ENCODE measurements at regions not wholly inside any gene's neighbourhood (a gene's known extent, or its start where the extent isn't known, plus 50 kb on each side); places are given as distances from the start of the nearest gene placed in this dataset.

DNA sequence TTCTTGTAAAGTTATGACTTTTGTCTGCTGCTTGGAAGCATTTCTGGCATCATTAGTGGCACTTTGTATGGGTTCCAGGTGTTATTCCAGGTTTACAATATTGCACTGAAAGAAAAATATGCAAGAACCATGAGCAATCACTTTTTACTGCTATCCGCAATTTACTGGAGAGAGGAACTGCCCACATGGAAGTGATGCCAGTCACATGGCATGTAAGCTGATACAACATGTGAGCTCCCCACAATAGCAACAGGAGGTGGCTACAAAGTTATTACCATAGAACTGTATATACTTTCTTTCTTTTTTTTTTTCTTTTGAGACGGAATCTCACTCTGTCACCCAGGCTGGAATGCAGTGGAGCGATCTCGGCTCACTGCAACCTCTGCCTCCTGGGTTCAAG, 1012.1 kb downstream of the BCL11B start:
- no peak for TF ChIP-seq GATA1 (IDR thresholded peaks at IDR 0.05; ENCODE audit: low read depth, low read length)
- TF ChIP-seq POLR2A (IDR thresholded peaks at IDR 0.05; ENCODE audit: low read length) = no peak
- no peak for DNase-seq

- DNase-seq = no peak
- no peak for TF ChIP-seq GATA1 (IDR thresholded peaks at IDR 0.05; ENCODE audit: low read depth, low read length)
- no peak for TF ChIP-seq POLR2A (IDR thresholded peaks at IDR 0.05; ENCODE audit: low read length)
These were observed 1009.4 kb downstream of the BCL11B start for GRCh38 chr14:98262566-98262965.

DNA sequence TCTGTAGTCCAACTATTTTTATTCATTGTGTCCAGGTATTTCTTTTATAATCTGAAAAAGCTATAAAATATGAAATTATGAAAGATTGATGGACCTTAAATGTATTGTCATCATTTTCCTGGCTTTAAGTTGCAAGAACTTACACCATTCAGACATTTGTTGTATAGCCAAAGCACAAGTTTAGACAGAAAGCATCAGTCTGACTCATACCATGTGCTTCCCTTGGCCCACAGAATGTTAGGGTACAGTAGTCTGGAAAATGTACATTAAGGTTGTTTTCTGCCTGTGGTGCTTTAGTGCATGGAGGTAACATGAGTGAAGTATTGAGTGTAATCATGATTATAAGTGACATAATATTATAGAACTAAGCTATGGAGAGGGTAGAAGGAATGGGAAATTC, 1002.5 kb downstream of the BCL11B start:
- no peak for DNase-seq
- TF ChIP-seq POLR2A (IDR thresholded peaks at IDR 0.05; ENCODE audit: low read length) = no peak
- TF ChIP-seq GATA1 (IDR thresholded peaks at IDR 0.05; ENCODE audit: low read depth, low read length) = no peak

GRCh38 chr14:98270201-98270600, 1001.8 kb downstream of the BCL11B start:
- DNase-seq = no peak
- TF ChIP-seq GATA1 (IDR thresholded peaks at IDR 0.05; ENCODE audit: low read depth, low read length) = no peak
- TF ChIP-seq POLR2A (IDR thresholded peaks at IDR 0.05; ENCODE audit: low read length) = no peak

DNA sequence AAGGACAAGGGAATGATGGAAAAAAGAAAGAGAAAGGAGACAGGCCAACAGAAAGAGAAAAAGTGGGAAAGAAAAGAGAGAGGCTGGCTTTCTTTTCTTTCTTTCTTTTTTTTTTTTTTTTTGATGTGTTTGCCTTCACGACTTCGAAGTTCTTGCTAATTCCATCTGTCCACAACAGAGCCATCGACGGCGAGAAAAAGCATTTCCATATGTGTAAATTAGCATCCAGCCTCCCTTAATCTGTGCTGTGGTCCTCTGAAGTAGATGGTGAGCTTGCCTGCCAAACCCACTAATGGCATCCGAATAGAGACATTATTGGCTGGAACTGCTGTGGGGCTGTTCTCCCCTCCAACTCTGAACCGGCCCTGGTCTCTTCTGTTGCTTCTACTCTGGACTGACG, 997.4 kb downstream of the BCL11B start:
- no peak for DNase-seq
- TF ChIP-seq POLR2A (IDR thresholded peaks at IDR 0.05; ENCODE audit: low read length) (no peak), GATA1 (IDR thresholded peaks at IDR 0.05; ENCODE audit: low read depth, low read length) (no peak)

DNA sequence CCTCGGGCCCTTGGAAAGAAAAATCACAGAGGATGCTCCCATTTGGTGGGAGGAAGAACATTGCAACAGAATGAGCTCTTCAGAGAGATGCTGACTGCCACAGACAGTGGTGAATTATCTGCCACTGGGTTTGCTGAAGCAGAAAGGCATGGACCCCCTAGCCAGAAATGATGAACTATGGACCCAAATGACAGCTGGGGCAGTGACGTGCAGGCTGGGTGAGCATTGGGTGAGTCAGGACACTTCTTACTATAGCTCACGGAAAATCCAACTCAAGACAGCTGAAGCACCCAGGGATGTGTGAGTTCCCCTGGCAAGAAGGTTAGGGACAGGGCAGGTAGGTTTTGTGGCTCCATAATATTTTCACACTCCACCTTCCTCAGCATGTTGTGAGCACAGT, 993.2 kb downstream of the BCL11B start:
- TF ChIP-seq GATA1 (IDR thresholded peaks at IDR 0.05; ENCODE audit: low read depth, low read length) = no peak
- TF ChIP-seq POLR2A (IDR thresholded peaks at IDR 0.05; ENCODE audit: low read length) = no peak
- DNase-seq = no peak

- no peak for DNase-seq
- TF ChIP-seq GATA1 (IDR thresholded peaks at IDR 0.05; ENCODE audit: low read depth, low read length) (no peak), POLR2A (IDR thresholded peaks at IDR 0.05; ENCODE audit: low read length) (no peak)
These were observed 991.6 kb downstream of the BCL11B start for GRCh38 chr14:98280436-98280835.

- TF ChIP-seq POLR2A (IDR thresholded peaks at IDR 0.05; ENCODE audit: low read length) (no peak), GATA1 (IDR thresholded peaks at IDR 0.05; ENCODE audit: low read depth, low read length) (no peak)
- no peak for DNase-seq
These were observed 983.2 kb downstream of the BCL11B start for GRCh38 chr14:98288825-98289224.

- no peak for TF ChIP-seq GATA1 (IDR thresholded peaks at IDR 0.05; ENCODE audit: low read depth, low read length)
- TF ChIP-seq POLR2A (IDR thresholded peaks at IDR 0.05; ENCODE audit: low read length) = no peak
These were observed 981.4 kb downstream of the BCL11B start for GRCh38 chr14:98290596-98290995.

GRCh38 chr14:98292191-98292590, 979.8 kb downstream of the BCL11B start:
- no peak for DNase-seq
- TF ChIP-seq GATA1 (IDR thresholded peaks at IDR 0.05; ENCODE audit: low read depth, low read length) (no peak), POLR2A (IDR thresholded peaks at IDR 0.05; ENCODE audit: low read length) (no peak)

More at GRCh38 chr14:98290596-98290995, 981.4 kb downstream of the BCL11B start:
- no peak for DNase-seq

DNA sequence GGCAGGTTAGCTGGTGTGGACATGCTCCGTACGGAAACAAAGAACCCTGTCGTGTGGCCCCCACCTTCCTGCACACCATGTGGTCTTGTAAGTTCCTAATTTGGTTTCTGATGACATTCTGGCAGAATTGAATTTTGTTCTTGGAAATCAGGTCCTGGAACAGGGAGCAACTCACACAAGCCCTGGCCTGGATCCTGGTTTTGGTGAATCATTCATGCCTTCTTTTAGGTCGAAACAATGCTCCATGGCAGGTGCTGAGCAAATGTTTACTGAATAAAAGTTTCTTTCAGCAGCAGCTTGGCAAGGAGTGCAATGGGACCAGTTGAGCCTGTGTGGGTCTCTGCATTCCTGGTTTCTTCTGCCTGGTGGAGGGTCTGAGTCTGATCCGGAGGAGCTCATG, 978.4 kb downstream of the BCL11B start:
- TF ChIP-seq GATA1 (IDR thresholded peaks at IDR 0.05; ENCODE audit: low read depth, low read length) = no peak
- no peak for TF ChIP-seq POLR2A (IDR thresholded peaks at IDR 0.05; ENCODE audit: low read length)
- DNase-seq = no peak

- TF ChIP-seq GATA1 (IDR thresholded peaks at IDR 0.05; ENCODE audit: low read depth, low read length) (no peak), POLR2A (IDR thresholded peaks at IDR 0.05; ENCODE audit: low read length) (no peak)
- no peak for DNase-seq
These were observed 975.1 kb downstream of the BCL11B start for GRCh38 chr14:98296895-98297294.

GRCh38 chr14:98297567-98297966, 974.4 kb downstream of the BCL11B start:
- TF ChIP-seq GATA1 (IDR thresholded peaks at IDR 0.05; ENCODE audit: low read depth, low read length) (no peak), POLR2A (IDR thresholded peaks at IDR 0.05; ENCODE audit: low read length) (no peak)
- DNase-seq = no peak

DNA sequence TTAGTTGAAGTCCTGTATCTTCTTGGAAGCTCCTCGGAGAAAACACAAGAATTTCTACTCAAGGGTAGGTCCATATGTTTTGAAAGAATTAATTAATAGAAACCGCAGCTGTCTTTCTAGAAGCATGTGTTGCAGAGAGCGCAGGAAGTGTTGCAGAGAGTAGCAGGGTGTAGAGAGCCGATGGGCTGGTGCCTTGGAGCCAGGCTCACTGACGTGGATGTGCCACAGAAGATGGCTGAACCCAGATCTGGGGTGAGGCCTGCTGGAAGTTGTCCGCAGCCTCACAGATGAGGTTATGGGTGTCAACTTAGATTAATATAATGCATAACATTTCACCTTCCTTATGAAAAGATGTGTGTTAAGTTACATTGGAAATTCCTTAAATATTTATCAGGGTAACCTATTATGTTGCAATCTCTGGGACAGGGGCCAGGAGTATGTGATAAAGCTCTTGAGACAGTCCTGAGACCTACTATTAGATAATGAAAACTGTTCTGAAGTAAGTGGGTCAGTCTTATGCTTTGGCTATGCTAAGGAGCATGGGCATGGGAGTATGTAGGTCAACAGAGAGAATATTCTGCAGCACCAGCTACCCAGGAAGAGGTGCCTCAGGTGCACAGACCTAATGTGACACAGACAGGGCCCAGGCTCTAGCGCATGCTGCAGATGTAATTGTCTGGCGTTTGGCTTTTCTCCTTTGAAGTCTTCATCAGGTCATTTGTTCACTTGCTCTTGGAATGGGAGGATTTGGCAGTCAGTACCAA, 973.3 kb downstream of the BCL11B start:
- no peak for DNase-seq
- TF ChIP-seq GATA1 (IDR thresholded peaks at IDR 0.05; ENCODE audit: low read depth, low read length) (no peak), POLR2A (IDR thresholded peaks at IDR 0.05; ENCODE audit: low read length) (no peak)

GRCh38 chr14:98301681-98302080, 970.3 kb downstream of the BCL11B start:
- no peak for DNase-seq
- TF ChIP-seq POLR2A (IDR thresholded peaks at IDR 0.05; ENCODE audit: low read length) = no peak
- TF ChIP-seq GATA1 (IDR thresholded peaks at IDR 0.05; ENCODE audit: low read depth, low read length) = no peak

Data from erythroblast (primary cell).